WTC11 (cell line): ENCODE measurements at regions not wholly inside any gene's neighbourhood (a gene's known extent, or its start where the extent isn't known, plus 50 kb on each side); places are given as distances from the start of the nearest gene placed in this dataset.

Source experiments
- ATAC-seq: fragments of 200-7000 bp; cut with Tn5 transposase; 2 replicates; pipeline ENCODE4 v1.10.0; 2021; ENCODE audit warnings: mild to moderate bottlenecking, moderate library complexity
- CTCF ChIA-PET: fragments of 300-600 bp; sonication (Branson Sonifier 250); formaldehyde crosslinking; loops from one replicate; lab custom pipeline; 2021; ENCODE audit warnings: antibody characterized with exemption; lab: Charles Lee
- POLR2A ChIA-PET: fragments of 350-600 bp; sonication (Branson Sonifier 250); formaldehyde crosslinking; loops from one replicate; lab custom pipeline; 2021; ENCODE audit warnings: antibody characterized with exemption; lab: Charles Lee
- DNase-seq: peaks from one replicate; pipeline ENCODE4 v3.0.0; 2021; ENCODE audit warnings: low spot score
- H3K27ac Mint-ChIP-seq: 2 replicates; pipeline ENCODE4 v1.8.0; 2021; ENCODE audit warnings: mixed read lengths
- H3K27me3 Mint-ChIP-seq: 2 replicates; pipeline ENCODE4 v1.8.0; 2021; ENCODE audit warnings: low read depth, mild to moderate bottlenecking, moderate library complexity, mixed read lengths
- H3K36me3 Mint-ChIP-seq: 2 replicates; pipeline ENCODE4 v1.8.0; 2021; ENCODE audit warnings: mixed read lengths
- H3K4me1 Mint-ChIP-seq: 2 replicates; pipeline ENCODE4 v1.8.0; 2022; ENCODE audit warnings: mixed read lengths
- H3K4me3 Mint-ChIP-seq: 2 replicates; pipeline ENCODE4 v1.8.0; 2021; ENCODE audit warnings: mild to moderate bottlenecking, moderate library complexity, mixed read lengths
- H3K9me3 Mint-ChIP-seq: 2 replicates; pipeline ENCODE4 v1.8.0; 2021; ENCODE audit warnings: mixed read lengths
- CDX4 ChIP-seq: fragments of 250-450 bp; sonication (Bioruptor Pico); IDR thresholded peaks from 2 replicates; pipeline ENCODE4 v1.9.0; 2021; ENCODE audit warnings: moderate library complexity, mild to moderate bottlenecking, inconsistent platforms, borderline replicate concordance
- CREM ChIP-seq: sonication (generic); formaldehyde crosslinking; IDR thresholded peaks from 2 replicates; pipeline ENCODE4 v1.8.1; 2022; ENCODE audit warnings: mild to moderate bottlenecking, missing genetic modification reagents, moderate library complexity
- E2F1 ChIP-seq: sonication (generic); formaldehyde crosslinking; IDR thresholded peaks from 2 replicates; pipeline ENCODE4 v1.8.0; 2022; ENCODE audit warnings: mild to moderate bottlenecking, missing genetic modification reagents
- ETV6 ChIP-seq: sonication (generic); formaldehyde crosslinking; IDR thresholded peaks from 2 replicates; pipeline ENCODE4 v1.8.1; 2022; ENCODE audit warnings: mild to moderate bottlenecking, missing genetic modification reagents
- FOXP1 ChIP-seq: sonication (generic); formaldehyde crosslinking; IDR thresholded peaks from 2 replicates; pipeline ENCODE4 v1.8.0; 2022; ENCODE audit warnings: missing genetic modification reagents, mild to moderate bottlenecking, moderate library complexity, borderline replicate concordance
- GTF2I ChIP-seq: fragments of 250-450 bp; sonication (Bioruptor Pico); conservative IDR thresholded peaks from 2 replicates; pipeline ENCODE4 v1.4.0; 2021; ENCODE audit warnings: mild to moderate bottlenecking
- IRF2 ChIP-seq: sonication (generic); formaldehyde crosslinking; IDR thresholded peaks from 2 replicates; pipeline ENCODE4 v1.8.0; 2022; ENCODE audit warnings: low read depth, missing genetic modification reagents, borderline replicate concordance
- MAX ChIP-seq: sonication (generic); formaldehyde crosslinking; IDR thresholded peaks from 2 replicates; pipeline ENCODE4 v1.8.0; 2022; ENCODE audit warnings: mild to moderate bottlenecking, missing genetic modification reagents
- NR1H2 ChIP-seq: sonication (generic); formaldehyde crosslinking; IDR thresholded peaks from 2 replicates; pipeline ENCODE4 v1.9.0; 2021; ENCODE audit warnings: mild to moderate bottlenecking, moderate library complexity, missing genetic modification reagents
- OVOL2 ChIP-seq: fragments of 250-450 bp; sonication (Bioruptor Pico); IDR thresholded peaks from 2 replicates; pipeline ENCODE4 v1.9.0; 2021; ENCODE audit warnings: mild to moderate bottlenecking, borderline replicate concordance
- PREB ChIP-seq: sonication (generic); formaldehyde crosslinking; IDR thresholded peaks from 2 replicates; pipeline ENCODE4 v1.8.1; 2022; ENCODE audit warnings: mild to moderate bottlenecking, missing genetic modification reagents, moderate library complexity, borderline replicate concordance
- RORB ChIP-seq: fragments of 250-450 bp; sonication (Bioruptor Pico); IDR thresholded peaks from 2 replicates; pipeline ENCODE4 v1.9.0; 2021; ENCODE audit warnings: mild to moderate bottlenecking
- SP1 ChIP-seq: sonication (generic); formaldehyde crosslinking; conservative IDR thresholded peaks from 2 replicates; pipeline ENCODE4 v1.8.1; 2022; ENCODE audit warnings: missing genetic modification reagents
- TP53 ChIP-seq: sonication (generic); formaldehyde crosslinking; IDR thresholded peaks from 2 replicates; pipeline ENCODE4 v1.8.1; 2023; ENCODE audit warnings: mild to moderate bottlenecking, missing genetic modification reagents
- ZNF138 ChIP-seq: sonication (generic); formaldehyde crosslinking; conservative IDR thresholded peaks from 2 replicates; pipeline ENCODE4 v1.8.1; 2022; ENCODE audit warnings: mild to moderate bottlenecking, moderate library complexity, missing genetic modification reagents
- ZNF219 ChIP-seq: sonication (generic); formaldehyde crosslinking; IDR thresholded peaks from 2 replicates; pipeline ENCODE4 v1.8.0; 2023; ENCODE audit warnings: missing genetic modification reagents, mild to moderate bottlenecking, borderline replicate concordance
- ZNF232 ChIP-seq: sonication (generic); formaldehyde crosslinking; IDR thresholded peaks from 2 replicates; pipeline ENCODE4 v1.8.0; 2022; ENCODE audit warnings: mild to moderate bottlenecking, missing genetic modification reagents
- ZNF317 ChIP-seq: sonication (generic); formaldehyde crosslinking; IDR thresholded peaks from 2 replicates; pipeline ENCODE4 v1.8.1; 2023; ENCODE audit warnings: low read depth, mild to moderate bottlenecking, moderate library complexity, missing genetic modification reagents, borderline replicate concordance
- ZNF416 ChIP-seq: fragments of 250-450 bp; sonication (Bioruptor Pico); IDR thresholded peaks from 2 replicates; pipeline ENCODE4 v1.9.0; 2021; ENCODE audit warnings: mild to moderate bottlenecking, inconsistent platforms
- ZNF425 ChIP-seq: fragments of 250-450 bp; sonication (Bioruptor Pico); conservative IDR thresholded peaks from 2 replicates; pipeline ENCODE4 v1.9.0; 2021; ENCODE audit warnings: mild to moderate bottlenecking
- ZSCAN18 ChIP-seq: fragments of 250-450 bp; sonication (Bioruptor Pico); IDR thresholded peaks from 2 replicates; pipeline ENCODE4 v2.1.2; 2022; ENCODE audit warnings: mild to moderate bottlenecking, moderate library complexity
- TF ChIP-seq, protein P1 (sequence below): sonication (generic); formaldehyde crosslinking; conservative IDR thresholded peaks from 2 replicates; pipeline ENCODE4 v1.8.1; 2022; ENCODE audit warnings: mild to moderate bottlenecking, missing genetic modification reagents
- TF ChIP-seq, protein P2 (sequence below): fragments of 250-450 bp; sonication (Bioruptor Pico); IDR thresholded peaks from 2 replicates; pipeline ENCODE4 v1.8.0; 2021; ENCODE audit warnings: mild to moderate bottlenecking

GRCh38 chr5:4990462-4990861 lies 149.7 kb upstream of the ADAMTS16 start:
- no peak for ATAC-seq
- Mint-ChIP-seq H3K27me3 (no peaks in the 10 kb centered on the region), H3K27ac (no peak overlapping the region), H3K4me3 (no peak overlapping the region), H3K36me3 (no peaks in the 10 kb centered on the region), H3K4me1 (no peaks in the 10 kb centered on the region), H3K9me3 (peaks cover 8% of the 10 kb centered on the region)
- ChIA-PET CTCF (interaction anchor here (1.1 kb wide), 1 partner anchor 432 kb away, joined by 3 read pairs; no protein-coding TSS in a partner anchor), POLR2A (no interaction called here)
- TF ChIP-seq ZNF232 (CRISPR knock-in tag) (no peak), RORB (CRISPR knock-in tag) (no peak), E2F1 (no peak), IRF2 (CRISPR knock-in tag) (no peak), ZNF138 (CRISPR knock-in tag) (no peak), ETV6 (CRISPR knock-in tag) (no peak), ZNF425 (CRISPR knock-in tag) (no peak), ZNF317 (CRISPR knock-in tag) (no peak), CDX4 (CRISPR knock-in tag) (no peak), OVOL2 (CRISPR knock-in tag) (no peak), FOXP1 (CRISPR knock-in tag) (no peak), ZSCAN18 (no peak), PREB (CRISPR knock-in tag) (no peak)
- no peak for DNase-seq

GRCh38 chr5:4991925-4992324 lies 148.2 kb upstream of the ADAMTS16 start:
- H3K4me3 Mint-ChIP-seq: no peak overlapping the region
- no peak for ATAC-seq
- TF ChIP-seq SP1 (no peak), TP53 (no peak), ZNF219 (CRISPR knock-in tag) (no peak), MAX (no peak), CREM (CRISPR knock-in tag) (no peak), ETV6 (CRISPR knock-in tag) (no peak), ZNF416 (CRISPR knock-in tag) (no peak), NR1H2 (CRISPR knock-in tag) (no peak), GTF2I (CRISPR knock-in tag) (no peak)
- TF ChIP-seq, protein P1, sequence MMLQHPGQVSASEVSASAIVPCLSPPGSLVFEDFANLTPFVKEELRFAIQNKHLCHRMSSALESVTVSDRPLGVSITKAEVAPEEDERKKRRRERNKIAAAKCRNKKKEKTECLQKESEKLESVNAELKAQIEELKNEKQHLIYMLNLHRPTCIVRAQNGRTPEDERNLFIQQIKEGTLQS: no peak
- TF ChIP-seq, protein P2, sequence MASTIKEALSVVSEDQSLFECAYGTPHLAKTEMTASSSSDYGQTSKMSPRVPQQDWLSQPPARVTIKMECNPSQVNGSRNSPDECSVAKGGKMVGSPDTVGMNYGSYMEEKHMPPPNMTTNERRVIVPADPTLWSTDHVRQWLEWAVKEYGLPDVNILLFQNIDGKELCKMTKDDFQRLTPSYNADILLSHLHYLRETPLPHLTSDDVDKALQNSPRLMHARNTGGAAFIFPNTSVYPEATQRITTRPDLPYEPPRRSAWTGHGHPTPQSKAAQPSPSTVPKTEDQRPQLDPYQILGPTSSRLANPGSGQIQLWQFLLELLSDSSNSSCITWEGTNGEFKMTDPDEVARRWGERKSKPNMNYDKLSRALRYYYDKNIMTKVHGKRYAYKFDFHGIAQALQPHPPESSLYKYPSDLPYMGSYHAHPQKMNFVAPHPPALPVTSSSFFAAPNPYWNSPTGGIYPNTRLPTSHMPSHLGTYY (CRISPR knock-in tag): no peak
- TF ChIP-seq, all 79 proteins: peak for 0
- DNase-seq: no peak
- ChIA-PET POLR2A (no interaction called here), CTCF (no interaction called here)
- H3K27me3 Mint-ChIP-seq: no peaks in the 10 kb centered on the region
- no peaks in the 10 kb centered on the region for H3K36me3 Mint-ChIP-seq
- H3K4me1 Mint-ChIP-seq: no peaks in the 10 kb centered on the region
- no peak overlapping the region for H3K27ac Mint-ChIP-seq
- peaks cover 8% of the 10 kb centered on the region for H3K9me3 Mint-ChIP-seq
